Ishikawa (cell line): ENCODE measurements at regions not wholly inside any gene's neighbourhood (a gene's known extent, or its start where the extent isn't known, plus 50 kb on each side); places are given as distances from the start of the nearest gene placed in this dataset.

Experiments used
- CEBPB ChIP-seq: IDR thresholded peaks from 2 replicates; pipeline ENCODE4 v1.6.1; 2012
- CREB1 ChIP-seq: IDR thresholded peaks from 2 replicates; pipeline ENCODE4 v1.6.1; 2012; ENCODE audit warnings: low read depth
- EGR1 ChIP-seq: IDR thresholded peaks from 2 replicates; pipeline ENCODE4 v1.6.1; 2012
- EP300 ChIP-seq: IDR thresholded peaks from 2 replicates; pipeline ENCODE4 v1.6.1; 2012; ENCODE audit warnings: borderline replicate concordance
- FOXM1 ChIP-seq: IDR thresholded peaks from 2 replicates; pipeline ENCODE4 v1.6.1; 2012; ENCODE audit warnings: low read depth, borderline replicate concordance
- NFIC ChIP-seq: IDR thresholded peaks from 2 replicates; pipeline ENCODE4 v1.6.1; 2012
- RAD21 ChIP-seq: IDR thresholded peaks from 2 replicates; pipeline ENCODE4 v1.6.1; 2012; ENCODE audit warnings: low read depth
- TAF1 ChIP-seq: IDR thresholded peaks from 2 replicates; pipeline ENCODE4 v1.6.1; 2012; ENCODE audit warnings: low read depth, mild to moderate bottlenecking
- TCF12 ChIP-seq: IDR thresholded peaks from 2 replicates; pipeline ENCODE4 v1.6.1; 2012; ENCODE audit warnings: low read depth
- TEAD4 ChIP-seq: IDR thresholded peaks from 2 replicates; pipeline ENCODE4 v1.6.1; 2012
- YY1 ChIP-seq: IDR thresholded peaks from 2 replicates; pipeline ENCODE4 v1.6.1; 2012; ENCODE audit warnings: low read depth
- ZBTB7A ChIP-seq: IDR thresholded peaks from 2 replicates; pipeline ENCODE4 v1.6.1; 2012; ENCODE audit warnings: low read depth
- TF ChIP-seq, protein P1 (sequence below): IDR thresholded peaks from 2 replicates; pipeline ENCODE4 v1.6.1; 2012; ENCODE audit warnings: low read depth, mild to moderate bottlenecking
- TF ChIP-seq, protein P2 (sequence below): IDR thresholded peaks from 2 replicates; pipeline ENCODE4 v1.6.1; 2012
- TF ChIP-seq, protein P3 (sequence below): IDR thresholded peaks from 2 replicates; pipeline ENCODE4 v1.6.1; 2012

DNA sequence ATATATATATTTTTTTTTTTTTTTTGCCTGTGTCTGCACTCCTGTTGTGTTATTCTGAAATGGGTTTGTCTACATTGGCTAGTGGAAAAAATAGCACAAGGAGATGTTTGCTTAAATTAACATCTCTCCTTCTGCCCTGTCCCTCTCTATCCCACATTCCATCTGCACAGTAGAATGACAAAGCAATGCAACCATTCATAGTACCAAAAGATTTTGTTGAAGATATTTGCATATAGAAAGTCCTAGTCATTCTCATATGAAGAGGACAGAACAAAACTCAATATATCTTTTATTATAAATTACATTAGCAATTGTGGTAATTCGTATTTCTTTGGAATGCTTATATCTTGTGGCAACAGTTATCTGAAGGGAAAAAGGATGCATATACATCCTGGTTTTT lies 88.3 kb upstream of the AGA start:
- TF ChIP-seq TAF1 (no peak), CEBPB (no peak), EP300 (no peak), RAD21 (no peak), TCF12 (no peak), ZBTB7A (no peak), CREB1 (no peak), TEAD4 (no peak), FOXM1 (no peak), EGR1 (no peak)
- TF ChIP-seq, protein P1, sequence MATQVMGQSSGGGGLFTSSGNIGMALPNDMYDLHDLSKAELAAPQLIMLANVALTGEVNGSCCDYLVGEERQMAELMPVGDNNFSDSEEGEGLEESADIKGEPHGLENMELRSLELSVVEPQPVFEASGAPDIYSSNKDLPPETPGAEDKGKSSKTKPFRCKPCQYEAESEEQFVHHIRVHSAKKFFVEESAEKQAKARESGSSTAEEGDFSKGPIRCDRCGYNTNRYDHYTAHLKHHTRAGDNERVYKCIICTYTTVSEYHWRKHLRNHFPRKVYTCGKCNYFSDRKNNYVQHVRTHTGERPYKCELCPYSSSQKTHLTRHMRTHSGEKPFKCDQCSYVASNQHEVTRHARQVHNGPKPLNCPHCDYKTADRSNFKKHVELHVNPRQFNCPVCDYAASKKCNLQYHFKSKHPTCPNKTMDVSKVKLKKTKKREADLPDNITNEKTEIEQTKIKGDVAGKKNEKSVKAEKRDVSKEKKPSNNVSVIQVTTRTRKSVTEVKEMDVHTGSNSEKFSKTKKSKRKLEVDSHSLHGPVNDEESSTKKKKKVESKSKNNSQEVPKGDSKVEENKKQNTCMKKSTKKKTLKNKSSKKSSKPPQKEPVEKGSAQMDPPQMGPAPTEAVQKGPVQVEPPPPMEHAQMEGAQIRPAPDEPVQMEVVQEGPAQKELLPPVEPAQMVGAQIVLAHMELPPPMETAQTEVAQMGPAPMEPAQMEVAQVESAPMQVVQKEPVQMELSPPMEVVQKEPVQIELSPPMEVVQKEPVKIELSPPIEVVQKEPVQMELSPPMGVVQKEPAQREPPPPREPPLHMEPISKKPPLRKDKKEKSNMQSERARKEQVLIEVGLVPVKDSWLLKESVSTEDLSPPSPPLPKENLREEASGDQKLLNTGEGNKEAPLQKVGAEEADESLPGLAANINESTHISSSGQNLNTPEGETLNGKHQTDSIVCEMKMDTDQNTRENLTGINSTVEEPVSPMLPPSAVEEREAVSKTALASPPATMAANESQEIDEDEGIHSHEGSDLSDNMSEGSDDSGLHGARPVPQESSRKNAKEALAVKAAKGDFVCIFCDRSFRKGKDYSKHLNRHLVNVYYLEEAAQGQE: no peak
- TF ChIP-seq, protein P2, sequence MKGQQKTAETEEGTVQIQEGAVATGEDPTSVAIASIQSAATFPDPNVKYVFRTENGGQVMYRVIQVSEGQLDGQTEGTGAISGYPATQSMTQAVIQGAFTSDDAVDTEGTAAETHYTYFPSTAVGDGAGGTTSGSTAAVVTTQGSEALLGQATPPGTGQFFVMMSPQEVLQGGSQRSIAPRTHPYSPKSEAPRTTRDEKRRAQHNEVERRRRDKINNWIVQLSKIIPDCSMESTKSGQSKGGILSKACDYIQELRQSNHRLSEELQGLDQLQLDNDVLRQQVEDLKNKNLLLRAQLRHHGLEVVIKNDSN: no peak

DNA sequence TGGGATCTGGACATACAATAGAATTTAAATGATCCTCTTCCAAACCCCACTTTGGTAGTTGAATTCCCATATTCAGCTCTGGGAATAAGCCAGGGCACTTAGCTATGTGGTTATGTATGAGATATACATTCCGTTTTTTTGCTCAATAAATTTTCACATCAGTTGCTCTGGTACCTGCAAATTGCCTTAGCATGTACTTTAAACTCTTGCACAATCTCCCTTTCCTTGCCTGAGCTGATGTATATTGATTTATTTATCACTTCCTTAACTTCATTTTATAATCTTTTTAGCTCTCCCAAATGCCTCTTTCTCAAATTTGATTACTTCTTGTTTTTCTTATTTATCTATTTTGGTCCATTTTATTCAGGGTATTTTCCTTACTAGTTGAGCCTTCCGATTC lies 90.1 kb upstream of the AGA start:
- TF ChIP-seq, protein P3, sequence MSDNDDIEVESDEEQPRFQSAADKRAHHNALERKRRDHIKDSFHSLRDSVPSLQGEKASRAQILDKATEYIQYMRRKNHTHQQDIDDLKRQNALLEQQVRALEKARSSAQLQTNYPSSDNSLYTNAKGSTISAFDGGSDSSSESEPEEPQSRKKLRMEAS: no peak
- TF ChIP-seq CEBPB (peak; percentile 16; the same call in 1 of the 2 replicates), TAF1 (no peak)

DNA sequence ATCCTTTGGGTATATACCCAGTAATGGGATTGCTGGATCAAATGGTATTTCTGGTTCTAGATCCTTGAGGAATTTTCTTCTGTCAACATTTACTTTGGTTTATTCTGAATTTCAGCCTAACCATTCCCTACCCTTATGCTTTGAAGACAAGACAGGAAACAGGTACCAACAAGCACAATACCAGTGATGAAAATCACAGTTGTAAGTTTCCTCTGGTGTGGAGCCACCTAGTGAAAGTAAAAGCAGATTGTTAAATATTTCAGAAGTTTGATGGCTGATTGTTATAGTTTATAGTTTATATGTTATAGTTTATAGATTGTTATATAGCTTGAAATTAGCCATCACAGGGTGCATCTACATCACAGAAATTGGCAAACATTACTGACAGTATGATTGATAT lies 104.5 kb upstream of the AGA start:
- TF ChIP-seq RAD21 (peak; percentile 19; the same call in 1 of the 2 replicates), NFIC (no peak), EP300 (no peak)
- TF ChIP-seq, protein P2: no peak

DNA sequence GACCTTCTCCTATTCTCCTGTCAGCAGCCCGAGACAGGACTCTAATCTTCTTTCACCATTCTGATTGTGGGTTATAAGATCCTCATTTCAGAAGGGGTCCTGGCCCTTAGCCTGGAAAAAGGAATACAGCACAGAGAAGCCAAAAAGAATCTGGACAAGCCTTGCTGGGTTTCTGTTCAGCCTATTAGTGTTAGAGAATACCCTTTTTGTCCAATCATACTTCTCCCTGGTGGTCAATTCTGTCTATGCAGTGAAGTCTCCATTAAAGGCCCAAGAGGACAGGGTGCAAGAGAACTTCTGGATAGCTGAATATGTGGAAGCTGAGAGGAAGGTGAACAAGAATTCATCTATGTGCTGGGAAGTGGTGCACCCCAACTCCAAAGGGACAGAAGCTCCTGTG lies 105.7 kb upstream of the AGA start:
- TF ChIP-seq ZBTB7A: no peak
- TF ChIP-seq TAF1: no peak
- no peak for TF ChIP-seq EP300
- TF ChIP-seq CREB1: no peak
- TF ChIP-seq, protein P2: no peak
- TF ChIP-seq NFIC: no peak
- TF ChIP-seq RAD21: no peak
- no peak for TF ChIP-seq FOXM1
- no peak for TF ChIP-seq CEBPB
- no peak for TF ChIP-seq YY1
- TF ChIP-seq TCF12: no peak
- TF ChIP-seq, protein P3: no peak
- TF ChIP-seq, protein P1: no peak
- TF ChIP-seq EGR1: no peak
- no peak for TF ChIP-seq TEAD4

DNA sequence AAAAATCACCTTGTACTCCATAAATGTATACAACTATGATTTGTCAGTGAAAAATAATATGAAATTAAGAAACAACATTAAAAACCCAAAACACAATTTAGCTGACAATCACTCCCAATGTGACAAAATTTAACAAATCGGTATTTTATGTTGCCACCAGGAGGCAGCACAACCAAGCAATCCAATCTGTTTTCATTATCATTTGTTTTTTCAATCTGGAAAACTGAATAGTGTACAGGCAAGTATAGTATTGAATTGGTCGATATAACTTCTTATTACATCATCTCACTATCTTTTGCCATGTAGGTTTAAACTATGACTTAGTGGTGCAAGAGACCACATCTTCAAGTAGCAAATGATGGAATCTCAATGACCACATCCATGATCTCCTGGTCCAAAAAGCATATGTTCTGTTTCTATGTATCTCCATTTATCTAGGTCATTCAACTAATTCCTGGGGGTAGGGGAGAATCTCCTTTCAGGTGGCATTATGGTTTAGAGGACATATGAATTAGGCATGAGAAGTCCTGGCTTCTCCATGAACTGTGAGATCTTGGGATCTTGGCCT lies 112.9 kb upstream of the AGA start:
- TF ChIP-seq RAD21 (peak; percentile 85), EP300 (no peak)

DNA sequence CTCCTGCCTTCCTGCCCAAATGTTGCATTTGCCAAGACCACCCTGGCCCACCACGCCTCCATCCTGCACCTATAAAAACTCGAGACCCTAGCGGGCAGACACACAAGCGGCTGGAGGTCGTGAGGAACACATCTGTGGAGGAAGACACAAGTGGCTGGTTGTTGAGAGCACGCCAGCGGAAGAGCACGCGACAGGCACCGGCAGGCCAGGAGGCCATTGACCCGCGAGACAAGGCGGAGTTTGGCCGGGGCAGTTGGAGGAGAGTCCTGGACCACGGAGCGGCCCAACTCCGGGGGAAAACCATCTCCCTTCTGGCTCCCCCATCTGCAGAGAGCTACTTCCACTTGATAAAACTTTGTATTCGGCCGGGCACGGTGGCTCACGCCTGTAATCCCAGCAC lies 115.2 kb upstream of the AGA start:
- no peak for TF ChIP-seq TEAD4
- TF ChIP-seq YY1: no peak
- no peak for TF ChIP-seq ZBTB7A
- TF ChIP-seq TCF12: no peak
- TF ChIP-seq FOXM1: no peak
- no peak for TF ChIP-seq NFIC
- TF ChIP-seq, protein P1: no peak
- TF ChIP-seq, protein P3: no peak
- no peak for TF ChIP-seq EGR1
- TF ChIP-seq CEBPB: no peak
- no peak for TF ChIP-seq TAF1
- TF ChIP-seq, protein P2: no peak
- no peak for TF ChIP-seq EP300
- no peak for TF ChIP-seq CREB1
- TF ChIP-seq RAD21: no peak
